ENCODE measurements at regions not wholly inside any gene's neighbourhood (a gene's known extent, or its start where the extent isn't known, plus 50 kb on each side); places are given as distances from the start of the nearest gene placed in this dataset.

GRCh38 chr16:62899737-62900136 lies 863.5 kb upstream of the CDH8 start:
- no peak overlapping the region for H3K4ac ChIP-seq (ENCODE audit: low read depth, low read length)
- DNase-seq, result no peak
- no peak overlapping the region for H2AFZ ChIP-seq (ENCODE audit: low read length)
- no peak overlapping the region for H2BK12ac ChIP-seq (ENCODE audit: insufficient read length, low read depth, low read length)
- H2BK120ac ChIP-seq (ENCODE audit: low read depth, low read length, poor library complexity, severe bottlenecking), result no peak overlapping the region
- H3T11ph ChIP-seq (ENCODE audit: low read length), result no peak overlapping the region
- H3K79me2 ChIP-seq (ENCODE audit: insufficient read depth, low read length), result no peaks in the 10 kb centered on the region
- no CpG with 5 or more reads among the region's 1 CpG for WGBS (ENCODE audit: extremely low coverage, insufficient read length, low lambda C conversion rate)
- no peak overlapping the region for H3K14ac ChIP-seq (ENCODE audit: insufficient read depth, low read length)
- no peak overlapping the region for H4K8ac ChIP-seq (replicated peaks; ENCODE audit: insufficient read length, low read depth, low read length)
- no peaks in the 10 kb centered on the region for H3K9me3 ChIP-seq (ENCODE audit: control insufficient read depth, low read depth, low read length)
- H2BK5ac ChIP-seq (ENCODE audit: insufficient read length, low read length), result no peak overlapping the region
- Mint-ChIP-seq H3K4me1 (no peaks in the 10 kb centered on the region), H3K27me3 (ENCODE audit: low read depth) (no peaks in the 10 kb centered on the region), H3K27ac (no peak overlapping the region), H3K9me3 (no peaks in the 10 kb centered on the region), H3K36me3 (ENCODE audit: insufficient read depth in 1 of 3, low read depth in 3 of 3) (peaks cover 0 to 4% (median 0%) of the 10 kb centered on the region in 3 experiments; a peak in 1 of 7 replicates), H3K4me3 (no peak overlapping the region)
- H2BK15ac ChIP-seq (ENCODE audit: low read depth, low read length), result no peak overlapping the region
- no peaks in the 10 kb centered on the region for H3K4me1 ChIP-seq (ENCODE audit: insufficient read depth, low read length)
- H2BK20ac ChIP-seq (ENCODE audit: low read depth, low read length, poor library complexity, severe bottlenecking), result no peak overlapping the region
- H3K23ac ChIP-seq (ENCODE audit: insufficient read length, low read depth, low read length), result no peak overlapping the region
- H3K27ac ChIP-seq (ENCODE audit: insufficient read length, low read depth, low read length), result no peak overlapping the region
- no peaks in the 10 kb centered on the region for H4K20me1 ChIP-seq (ENCODE audit: control insufficient read depth, insufficient read depth, insufficient read length)
- no peak overlapping the region for H3K18ac ChIP-seq (ENCODE audit: insufficient read length, low read depth, low read length)
- no peaks in the 10 kb centered on the region for H3K79me1 ChIP-seq (ENCODE audit: insufficient read depth, low read depth, low read length, poor library complexity, severe bottlenecking)
- TF ChIP-seq CTCF (conservative IDR thresholded peaks at IDR 0.05), result no peak
- H4K91ac ChIP-seq (ENCODE audit: insufficient read length, low read depth, low read length), result no peak overlapping the region
- no peaks in the 10 kb centered on the region for H3K23me2 ChIP-seq (ENCODE audit: insufficient read length, low read depth, low read length, poor library complexity, severe bottlenecking)
- H3K4me2 ChIP-seq (ENCODE audit: insufficient read depth, insufficient read length, low read length), result no peak overlapping the region
- H3K27me3 ChIP-seq (ENCODE audit: insufficient read depth, low read length), result no peaks in the 10 kb centered on the region
- H3K9ac ChIP-seq (ENCODE audit: extremely low read depth, insufficient read length, low read length), result no peak overlapping the region
- no peak overlapping the region for H2AK5ac ChIP-seq (ENCODE audit: insufficient read length, low read length)
- no peak overlapping the region for H3K56ac ChIP-seq (ENCODE audit: insufficient read length, low read depth, low read length)
- no peak overlapping the region for H4K5ac ChIP-seq (ENCODE audit: insufficient read length, low read depth, low read length)

Measured in H9 (cell line).